ENCODE measurements at regions not wholly inside any gene's neighbourhood (a gene's known extent, or its start where the extent isn't known, plus 50 kb on each side); places are given as distances from the start of the nearest gene placed in this dataset.

- no peak overlapping the region for H3K4me3 Mint-ChIP-seq
- H3K27me3 Mint-ChIP-seq: peaks cover 4% of the 10 kb centered on the region
- no peak for ATAC-seq (ENCODE audit: low read depth)
- no peaks in the 10 kb centered on the region for H3K4me1 Mint-ChIP-seq
- no peaks in the 10 kb centered on the region for H3K9me3 Mint-ChIP-seq
- DNase-seq: no peak
- ChIA-PET CTCF (no interaction called here), POLR2A (no interaction called here)
- no peak overlapping the region for H3K27ac Mint-ChIP-seq
- H3K36me3 Mint-ChIP-seq (ENCODE audit: low read depth): no peaks in the 10 kb centered on the region
- TF ChIP-seq CTCF (IDR thresholded peaks at IDR 0.05): no peak
- intact Hi-C loops (cut with micrococcal nuclease): no loop called here
Measured at GRCh38 chr2:235402422-235402821, 91.4 kb upstream of the AGAP1 start.

GRCh38 chr2:235405612-235406361, 88.1 kb upstream of the AGAP1 start:
- Mint-ChIP-seq H3K27me3 (peaks cover 2% of the 10 kb centered on the region), H3K9me3 (no peaks in the 10 kb centered on the region), H3K4me3 (no peak overlapping the region), H3K36me3 (ENCODE audit: low read depth) (no peaks in the 10 kb centered on the region), H3K4me1 (no peaks in the 10 kb centered on the region), H3K27ac (no peak overlapping the region)
- no peak for TF ChIP-seq CTCF (IDR thresholded peaks at IDR 0.05)
- ATAC-seq (ENCODE audit: low read depth) (no peak), DNase-seq (no peak)
- intact Hi-C loops (cut with micrococcal nuclease): no loop called here
- ChIA-PET POLR2A (no interaction called here), CTCF (no interaction called here)

GRCh38 chr2:235406430-235406829, 87.4 kb upstream of the AGAP1 start:
- intact Hi-C loops (cut with micrococcal nuclease): no loop called here
- no peak overlapping the region for H3K4me3 Mint-ChIP-seq
- no peak overlapping the region for H3K27ac Mint-ChIP-seq
- DNase-seq (no peak), ATAC-seq (ENCODE audit: low read depth) (no peak)
- no peak for TF ChIP-seq CTCF (IDR thresholded peaks at IDR 0.05)
- H3K36me3 Mint-ChIP-seq (ENCODE audit: low read depth): no peaks in the 10 kb centered on the region
- H3K4me1 Mint-ChIP-seq: no peaks in the 10 kb centered on the region
- peaks cover 2% of the 10 kb centered on the region for H3K27me3 Mint-ChIP-seq
- ChIA-PET CTCF (no interaction called here), POLR2A (no interaction called here)
- H3K9me3 Mint-ChIP-seq: no peaks in the 10 kb centered on the region

GRCh38 chr2:235411905-235412485, 81.8 kb upstream of the AGAP1 start:
- Mint-ChIP-seq H3K36me3 (ENCODE audit: low read depth) (no peaks in the 10 kb centered on the region), H3K9me3 (peaks cover 3% of the 10 kb centered on the region), H3K27me3 (peaks cover under 1% of the 10 kb centered on the region), H3K27ac (no peak overlapping the region), H3K4me1 (no peaks in the 10 kb centered on the region), H3K4me3 (no peak overlapping the region)
- no peak for TF ChIP-seq CTCF (IDR thresholded peaks at IDR 0.05)
- POLR2A ChIA-PET: no interaction called here
- DNase-seq: no peak
- ATAC-seq (ENCODE audit: low read depth): no peak
- CTCF ChIA-PET: no interaction called here
- intact Hi-C loops (cut with micrococcal nuclease): no loop called here

- intact Hi-C loops (cut with micrococcal nuclease): no loop called here
- no peak for TF ChIP-seq CTCF (IDR thresholded peaks at IDR 0.05)
- DNase-seq: no peak
- H3K4me3 Mint-ChIP-seq: no peak overlapping the region
- H3K27ac Mint-ChIP-seq: no peak overlapping the region
- no peaks in the 10 kb centered on the region for H3K4me1 Mint-ChIP-seq
- H3K36me3 Mint-ChIP-seq (ENCODE audit: low read depth): no peaks in the 10 kb centered on the region
- CTCF ChIA-PET: no interaction called here
- no peak for ATAC-seq (ENCODE audit: low read depth)
- peaks cover 3% of the 10 kb centered on the region for H3K9me3 Mint-ChIP-seq
- POLR2A ChIA-PET: no interaction called here
- peaks cover 3% of the 10 kb centered on the region for H3K27me3 Mint-ChIP-seq
Measured at GRCh38 chr2:235413064-235413463, 80.8 kb upstream of the AGAP1 start.
